ENCODE measurements at regions not wholly inside any gene's neighbourhood (a gene's known extent, or its start where the extent isn't known, plus 50 kb on each side); places are given as distances from the start of the nearest gene placed in this dataset.

- TF ChIP-seq, protein P1, sequence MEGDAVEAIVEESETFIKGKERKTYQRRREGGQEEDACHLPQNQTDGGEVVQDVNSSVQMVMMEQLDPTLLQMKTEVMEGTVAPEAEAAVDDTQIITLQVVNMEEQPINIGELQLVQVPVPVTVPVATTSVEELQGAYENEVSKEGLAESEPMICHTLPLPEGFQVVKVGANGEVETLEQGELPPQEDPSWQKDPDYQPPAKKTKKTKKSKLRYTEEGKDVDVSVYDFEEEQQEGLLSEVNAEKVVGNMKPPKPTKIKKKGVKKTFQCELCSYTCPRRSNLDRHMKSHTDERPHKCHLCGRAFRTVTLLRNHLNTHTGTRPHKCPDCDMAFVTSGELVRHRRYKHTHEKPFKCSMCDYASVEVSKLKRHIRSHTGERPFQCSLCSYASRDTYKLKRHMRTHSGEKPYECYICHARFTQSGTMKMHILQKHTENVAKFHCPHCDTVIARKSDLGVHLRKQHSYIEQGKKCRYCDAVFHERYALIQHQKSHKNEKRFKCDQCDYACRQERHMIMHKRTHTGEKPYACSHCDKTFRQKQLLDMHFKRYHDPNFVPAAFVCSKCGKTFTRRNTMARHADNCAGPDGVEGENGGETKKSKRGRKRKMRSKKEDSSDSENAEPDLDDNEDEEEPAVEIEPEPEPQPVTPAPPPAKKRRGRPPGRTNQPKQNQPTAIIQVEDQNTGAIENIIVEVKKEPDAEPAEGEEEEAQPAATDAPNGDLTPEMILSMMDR (conservative IDR thresholded peaks at IDR 0.05 in 1 of 2, IDR thresholded peaks at IDR 0.05 in 1 of 2; ENCODE audit: low read depth in 1 of 2, low read length in 2 of 2) = no peak
- no peak for TF ChIP-seq EZH2 (IDR thresholded peaks at IDR 0.05; ENCODE audit: low read length, missing control alignments)
Measured at GRCh38 chr13:44176173-44176572, 197.5 kb upstream of the SERP2 start.

Data from fibroblast of lung (primary cell).